ENCODE measurements at regions not wholly inside any gene's neighbourhood (a gene's known extent, or its start where the extent isn't known, plus 50 kb on each side); places are given as distances from the start of the nearest gene placed in this dataset.
"Not testable (repeated sequence)": the region's sequence is repeated elsewhere in the genome, so short reads cannot be mapped to it uniquely, and the experiment has no call there.

GRCh38 chr1:219560856-219561255 is 52.0 kb downstream of the ZC3H11B start:
- Histone ChIP-seq H3K36me3 (no peaks in the 10 kb centered on the region), H3K4me3 (no peak overlapping the region), H3K27me3 (no peaks in the 10 kb centered on the region), H3K9me3 (no peaks in the 10 kb centered on the region)
- DNase-seq = no peak

GRCh38 chr1:219559899-219560298 is 53.0 kb downstream of the ZC3H11B start:
- no peak for DNase-seq
- Histone ChIP-seq H3K27me3 (no peaks in the 10 kb centered on the region), H3K4me3 (no peak overlapping the region), H3K36me3 (no peaks in the 10 kb centered on the region), H3K9me3 (no peaks in the 10 kb centered on the region)

GRCh38 chr1:219555806-219556205 is 57.1 kb downstream of the ZC3H11B start:
- peak; percentile 54 for DNase-seq
- H3K9me3 ChIP-seq = no peaks in the 10 kb centered on the region

GRCh38 chr1:219555031-219555692 is 57.7 kb downstream of the ZC3H11B start:
- H3K27me3 ChIP-seq = no peaks in the 10 kb centered on the region
- peak; percentile 43 for DNase-seq
- H3K4me3 ChIP-seq = no peak overlapping the region
- no peaks in the 10 kb centered on the region for H3K9me3 ChIP-seq
- H3K36me3 ChIP-seq = no peaks in the 10 kb centered on the region

More at GRCh38 chr1:219555806-219556205, 57.1 kb downstream of the ZC3H11B start:
- Histone ChIP-seq H3K4me3 (no peak overlapping the region), H3K36me3 (no peaks in the 10 kb centered on the region), H3K27me3 (no peaks in the 10 kb centered on the region)

- Histone ChIP-seq H3K4me3 (no peak overlapping the region), H3K27me3 (no peaks in the 10 kb centered on the region), H3K9me3 (no peaks in the 10 kb centered on the region), H3K36me3 (no peaks in the 10 kb centered on the region)
- DNase-seq = no peak
Measured at GRCh38 chr1:219553934-219554502, 58.9 kb downstream of the ZC3H11B start.

- H3K36me3 ChIP-seq = no peaks in the 10 kb centered on the region
- H3K9me3 ChIP-seq = no peaks in the 10 kb centered on the region
- no peaks in the 10 kb centered on the region for H3K27me3 ChIP-seq
- H3K4me3 ChIP-seq = no peak overlapping the region
- DNase-seq = peak; percentile 53
Measured at GRCh38 chr1:219550201-219550600, 62.7 kb downstream of the ZC3H11B start.

- no peak for DNase-seq
- Histone ChIP-seq H3K9me3 (no peaks in the 10 kb centered on the region), H3K36me3 (no peaks in the 10 kb centered on the region)
Measured at GRCh38 chr1:219549215-219549614, 63.7 kb downstream of the ZC3H11B start.

GRCh38 chr1:219548386-219548785 is 64.5 kb downstream of the ZC3H11B start:
- Histone ChIP-seq H3K9me3 (no peaks in the 10 kb centered on the region), H3K27me3 (no peaks in the 10 kb centered on the region), H3K36me3 (no peaks in the 10 kb centered on the region), H3K4me3 (no peak overlapping the region)
- DNase-seq = no peak

More at GRCh38 chr1:219549215-219549614, 63.7 kb downstream of the ZC3H11B start:
- Histone ChIP-seq H3K4me3 (no peak overlapping the region), H3K27me3 (no peaks in the 10 kb centered on the region)

GRCh38 chr1:219545756-219546155 is 67.1 kb downstream of the ZC3H11B start:
- DNase-seq, H3K4me3 ChIP-seq, H3K36me3 ChIP-seq, H3K9me3 ChIP-seq, H3K27me3 ChIP-seq: not testable (repeated sequence)

GRCh38 chr1:219544163-219544846 is 68.6 kb downstream of the ZC3H11B start:
- Histone ChIP-seq H3K4me3 (no peak overlapping the region), H3K9me3 (no peaks in the 10 kb centered on the region), H3K27me3 (no peaks in the 10 kb centered on the region), H3K36me3 (no peaks in the 10 kb centered on the region)
- no peak for DNase-seq

GRCh38 chr1:219542828-219543518 is 69.9 kb downstream of the ZC3H11B start:
- Histone ChIP-seq H3K9me3 (no peaks in the 10 kb centered on the region), H3K4me3 (no peak overlapping the region), H3K36me3 (no peaks in the 10 kb centered on the region), H3K27me3 (no peaks in the 10 kb centered on the region)
- peak; percentile 65 for DNase-seq

- Histone ChIP-seq H3K27me3 (no peaks in the 10 kb centered on the region), H3K9me3 (no peaks in the 10 kb centered on the region), H3K36me3 (no peaks in the 10 kb centered on the region), H3K4me3 (no peak overlapping the region)
- DNase-seq = no peak
Measured at GRCh38 chr1:219541946-219542345, 71.0 kb downstream of the ZC3H11B start.

GRCh38 chr1:219539645-219540254 is 73.2 kb downstream of the ZC3H11B start:
- DNase-seq = no peak
- Histone ChIP-seq H3K9me3 (no peaks in the 10 kb centered on the region), H3K27me3 (no peaks in the 10 kb centered on the region), H3K36me3 (no peaks in the 10 kb centered on the region), H3K4me3 (no peak overlapping the region)

- no peaks in the 10 kb centered on the region for H3K9me3 ChIP-seq
- no peak for DNase-seq
- no peaks in the 10 kb centered on the region for H3K36me3 ChIP-seq
- no peak overlapping the region for H3K4me3 ChIP-seq
- H3K27me3 ChIP-seq = no peaks in the 10 kb centered on the region
Measured at GRCh38 chr1:219538886-219539285, 74.0 kb downstream of the ZC3H11B start.

- Histone ChIP-seq H3K36me3 (no peaks in the 10 kb centered on the region), H3K9me3 (no peaks in the 10 kb centered on the region), H3K4me3 (no peak overlapping the region), H3K27me3 (no peaks in the 10 kb centered on the region)
- no peak for DNase-seq
Measured at GRCh38 chr1:219537223-219537631, 75.7 kb downstream of the ZC3H11B start.

- Histone ChIP-seq H3K4me3 (no peak overlapping the region), H3K36me3 (no peaks in the 10 kb centered on the region), H3K9me3 (0 out of 2 replicates have a peak, but pooled peaks cover 2% of the 10 kb centered on the region), H3K27me3 (no peaks in the 10 kb centered on the region)
- DNase-seq = no peak
Measured at GRCh38 chr1:219536038-219536437, 76.9 kb downstream of the ZC3H11B start.

- no peaks in the 10 kb centered on the region for H3K36me3 ChIP-seq
- DNase-seq = no peak
- H3K9me3 ChIP-seq = 0 out of 2 replicates have a peak, but pooled peaks cover 2% of the 10 kb centered on the region
- no peak overlapping the region for H3K4me3 ChIP-seq
- no peaks in the 10 kb centered on the region for H3K27me3 ChIP-seq
Measured at GRCh38 chr1:219534991-219535390, 77.9 kb downstream of the ZC3H11B start.
